OCI-LY1 (cell line): ENCODE measurements at regions not wholly inside any gene's neighbourhood (a gene's known extent, or its start where the extent isn't known, plus 50 kb on each side); places are given as distances from the start of the nearest gene placed in this dataset.

Source experiments
- H2AFZ ChIP-seq: fragments of 200-600 bp; sonication (generic), shearing (Covaris generic); 2 replicates; pipeline ENCODE4 v1.6.0; 2014; ENCODE audit warnings: antibody characterized with exemption, mild to moderate bottlenecking, low read length
- H3F3A ChIP-seq: fragments of 200-600 bp; sonication (generic), shearing (Covaris generic); 2 replicates; pipeline ENCODE4 v1.6.0; 2014; ENCODE audit warnings: mild to moderate bottlenecking, antibody characterized with exemption, low read length, moderate library complexity; ENCODE audit not compliant: insufficient read depth
- H3K27ac ChIP-seq: fragments of 200-600 bp; sonication (generic); 2 replicates; pipeline ENCODE4 v1.5.1; 2014; ENCODE audit warnings: low read length, mixed run types, mild to moderate bottlenecking, low read depth; ENCODE audit not compliant: poor library complexity, severe bottlenecking
- H3K27me3 ChIP-seq: fragments of 200-600 bp; sonication (generic); 2 replicates; pipeline ENCODE4 v1.6.0; 2014; ENCODE audit warnings: antibody characterized with exemption, mild to moderate bottlenecking, low read length, moderate library complexity; ENCODE audit not compliant: insufficient read depth
- H3K36me3 ChIP-seq: fragments of 200-600 bp; sonication (generic); 2 replicates; pipeline ENCODE4 v1.6.1; 2014; ENCODE audit warnings: mild to moderate bottlenecking, antibody characterized with exemption, low read length, moderate library complexity, mixed read lengths; ENCODE audit not compliant: insufficient read depth
- H3K4me1 ChIP-seq: fragments of 200-600 bp; sonication (generic); 2 replicates; pipeline ENCODE4 v1.5.1; 2014; ENCODE audit warnings: mild to moderate bottlenecking, low read length, moderate library complexity; ENCODE audit not compliant: insufficient read depth, severe bottlenecking
- H3K4me2 ChIP-seq: fragments of 200-600 bp; sonication (generic), shearing (Covaris generic); 2 replicates; pipeline ENCODE4 v1.6.1; 2014; ENCODE audit warnings: low read length
- H3K4me3 ChIP-seq: fragments of 200-600 bp; sonication (generic); 2 replicates; pipeline ENCODE4 v1.5.1; 2014; ENCODE audit warnings: low read length, low read depth, mild to moderate bottlenecking, mixed read lengths; ENCODE audit not compliant: poor library complexity, severe bottlenecking
- H3K79me2 ChIP-seq: fragments of 200-600 bp; shearing (Covaris generic); 2 replicates; pipeline ENCODE4 v1.6.1; 2016; ENCODE audit warnings: mixed run types, low read length, mixed read lengths; ENCODE audit not compliant: insufficient read depth
- H3K9ac ChIP-seq: fragments of 200-600 bp; sonication (generic), shearing (Covaris generic); 2 replicates; pipeline ENCODE4 v1.6.1; 2014; ENCODE audit warnings: mild to moderate bottlenecking, low read length, mixed read lengths
- H3K9me2 ChIP-seq: fragments of 200-600 bp; sonication (generic), shearing (Covaris generic); 2 replicates; pipeline ENCODE4 v1.6.1; 2014; ENCODE audit warnings: low read depth, mild to moderate bottlenecking, low read length, mixed read lengths
- H3K9me3 ChIP-seq: fragments of 200-600 bp; shearing (Covaris generic); 2 replicates; pipeline ENCODE4 v1.6.1; 2014; ENCODE audit warnings: low read length, mixed read lengths
- H4K20me1 ChIP-seq: fragments of 200-600 bp; sonication (generic), shearing (Covaris generic); 2 replicates; pipeline ENCODE4 v1.6.0; 2016; ENCODE audit warnings: mild to moderate bottlenecking, low read length; ENCODE audit not compliant: insufficient read depth
- EZH2 ChIP-seq: fragments of 200-600 bp; sonication (generic), shearing (Covaris generic); IDR thresholded peaks from 2 replicates; pipeline ENCODE4 v1.8.0; 2017; ENCODE audit warnings: borderline replicate concordance, mixed run types, mild to moderate bottlenecking, antibody characterized with exemption, low read length, moderate library complexity, mixed read lengths
- TF ChIP-seq, protein P1 (sequence below): fragments of 200-600 bp; sonication (generic), shearing (Covaris generic); IDR thresholded peaks from 2 replicates; pipeline ENCODE4 v1.5.1; 2017; ENCODE audit warnings: mild to moderate bottlenecking, antibody characterized with exemption, low read length, moderate library complexity, mixed read lengths

DNA sequence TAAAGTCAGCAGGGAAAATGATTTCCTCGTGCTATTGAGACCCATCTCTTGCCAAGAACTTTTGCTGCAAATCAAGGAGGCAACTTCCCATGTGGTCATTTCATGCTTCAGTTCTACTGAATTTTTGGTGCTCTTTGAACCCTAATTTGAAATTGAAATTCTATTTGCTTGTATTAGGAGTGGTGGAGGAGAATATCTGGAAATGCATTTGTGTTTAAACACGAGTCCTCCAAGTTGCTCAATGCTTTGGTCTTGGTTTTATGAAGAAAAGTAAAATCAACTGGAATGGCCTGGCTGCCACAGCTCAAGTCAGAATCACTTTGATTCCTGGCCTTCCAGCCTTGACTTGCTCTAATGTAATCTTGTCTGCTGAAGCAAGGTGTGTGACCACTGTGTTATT, 613.2 kb downstream of the TLE1 start:
- Histone ChIP-seq H4K20me1 (no peaks in the 10 kb centered on the region), H3K9ac (no peak overlapping the region), H3K27me3 (no peaks in the 10 kb centered on the region), H3K4me3 (no peak overlapping the region), H3K36me3 (no peaks in the 10 kb centered on the region), H2AFZ (no peak overlapping the region), H3K9me3 (no peaks in the 10 kb centered on the region), H3K4me1 (no peaks in the 10 kb centered on the region), H3K9me2 (no peaks in the 10 kb centered on the region), H3F3A (no peaks in the 10 kb centered on the region), H3K27ac (no peak overlapping the region), H3K4me2 (no peak overlapping the region), H3K79me2 (no peaks in the 10 kb centered on the region)
- TF ChIP-seq, protein P1, sequence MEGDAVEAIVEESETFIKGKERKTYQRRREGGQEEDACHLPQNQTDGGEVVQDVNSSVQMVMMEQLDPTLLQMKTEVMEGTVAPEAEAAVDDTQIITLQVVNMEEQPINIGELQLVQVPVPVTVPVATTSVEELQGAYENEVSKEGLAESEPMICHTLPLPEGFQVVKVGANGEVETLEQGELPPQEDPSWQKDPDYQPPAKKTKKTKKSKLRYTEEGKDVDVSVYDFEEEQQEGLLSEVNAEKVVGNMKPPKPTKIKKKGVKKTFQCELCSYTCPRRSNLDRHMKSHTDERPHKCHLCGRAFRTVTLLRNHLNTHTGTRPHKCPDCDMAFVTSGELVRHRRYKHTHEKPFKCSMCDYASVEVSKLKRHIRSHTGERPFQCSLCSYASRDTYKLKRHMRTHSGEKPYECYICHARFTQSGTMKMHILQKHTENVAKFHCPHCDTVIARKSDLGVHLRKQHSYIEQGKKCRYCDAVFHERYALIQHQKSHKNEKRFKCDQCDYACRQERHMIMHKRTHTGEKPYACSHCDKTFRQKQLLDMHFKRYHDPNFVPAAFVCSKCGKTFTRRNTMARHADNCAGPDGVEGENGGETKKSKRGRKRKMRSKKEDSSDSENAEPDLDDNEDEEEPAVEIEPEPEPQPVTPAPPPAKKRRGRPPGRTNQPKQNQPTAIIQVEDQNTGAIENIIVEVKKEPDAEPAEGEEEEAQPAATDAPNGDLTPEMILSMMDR = no peak
- no peak for TF ChIP-seq EZH2

DNA sequence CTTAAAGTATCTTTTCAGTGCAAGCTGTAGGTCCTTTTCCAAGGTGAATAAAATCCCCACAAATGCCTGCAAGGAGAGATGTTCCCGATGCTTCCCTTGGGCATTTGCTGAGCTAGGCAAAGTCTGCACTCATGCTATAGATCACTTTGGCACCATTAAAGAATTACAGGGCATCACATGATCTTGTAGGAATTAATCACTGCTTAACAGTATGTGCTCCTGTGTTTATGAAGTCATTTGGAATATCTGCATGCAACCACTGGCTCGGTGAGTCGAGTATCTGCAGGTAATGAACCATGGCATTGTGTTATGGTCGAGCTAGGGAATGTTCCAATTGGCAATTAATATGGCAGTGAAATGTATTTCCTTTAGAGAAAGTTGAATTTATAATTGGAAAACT, 615.1 kb downstream of the TLE1 start:
- Histone ChIP-seq H3F3A (no peaks in the 10 kb centered on the region), H3K79me2 (no peaks in the 10 kb centered on the region), H3K9ac (no peak overlapping the region), H3K27ac (no peak overlapping the region), H3K9me3 (no peaks in the 10 kb centered on the region), H3K27me3 (no peaks in the 10 kb centered on the region), H3K4me1 (no peaks in the 10 kb centered on the region), H3K36me3 (no peaks in the 10 kb centered on the region), H4K20me1 (no peaks in the 10 kb centered on the region), H2AFZ (no peak overlapping the region), H3K9me2 (no peaks in the 10 kb centered on the region), H3K4me3 (no peak overlapping the region), H3K4me2 (no peak overlapping the region)
- TF ChIP-seq EZH2 = no peak
- TF ChIP-seq, protein P1 = no peak

DNA sequence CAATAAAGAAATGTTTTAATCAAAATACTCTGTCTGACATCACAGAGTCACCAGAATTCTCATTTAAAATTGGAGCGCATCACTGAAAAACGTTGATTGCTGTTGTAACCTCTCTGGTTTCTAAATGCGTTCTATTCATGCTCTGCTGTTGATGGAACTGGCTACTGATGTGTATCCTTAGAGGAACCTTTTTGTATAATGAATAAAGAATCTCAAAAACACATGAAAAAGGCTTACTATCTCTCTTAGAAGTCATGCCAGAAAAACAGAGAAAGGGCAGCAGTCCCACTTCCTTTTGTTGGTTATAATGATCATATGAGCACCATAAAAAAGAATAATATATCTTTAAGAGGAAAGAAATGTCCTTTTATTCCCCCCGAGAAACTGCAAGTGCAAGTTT, 615.5 kb downstream of the TLE1 start:
- Histone ChIP-seq H3K9ac (no peak overlapping the region), H3K9me3 (no peaks in the 10 kb centered on the region), H3K4me3 (no peak overlapping the region), H3K4me2 (no peak overlapping the region), H3F3A (no peaks in the 10 kb centered on the region), H3K79me2 (no peaks in the 10 kb centered on the region), H3K27ac (no peak overlapping the region), H2AFZ (no peak overlapping the region), H3K4me1 (no peaks in the 10 kb centered on the region), H3K9me2 (no peaks in the 10 kb centered on the region), H3K27me3 (no peaks in the 10 kb centered on the region), H4K20me1 (no peaks in the 10 kb centered on the region), H3K36me3 (no peaks in the 10 kb centered on the region)
- TF ChIP-seq, protein P1 = no peak
